GM18508 (cell line): ENCODE measurements at regions not wholly inside any gene's neighbourhood (a gene's known extent, or its start where the extent isn't known, plus 50 kb on each side); places are given as distances from the start of the nearest gene placed in this dataset.
A peak's percentile ranks its signal among the peaks of the same experiment; 100 is the strongest.

Experiments
- ATAC-seq: cut with Tn5 transposase; IDR thresholded peaks from one replicate; pipeline ENCODE4 v1.9.1; 2021; ENCODE audit warnings: moderate number of reproducible peaks; ENCODE audit not compliant: insufficient read depth, unreplicated experiment

DNA sequence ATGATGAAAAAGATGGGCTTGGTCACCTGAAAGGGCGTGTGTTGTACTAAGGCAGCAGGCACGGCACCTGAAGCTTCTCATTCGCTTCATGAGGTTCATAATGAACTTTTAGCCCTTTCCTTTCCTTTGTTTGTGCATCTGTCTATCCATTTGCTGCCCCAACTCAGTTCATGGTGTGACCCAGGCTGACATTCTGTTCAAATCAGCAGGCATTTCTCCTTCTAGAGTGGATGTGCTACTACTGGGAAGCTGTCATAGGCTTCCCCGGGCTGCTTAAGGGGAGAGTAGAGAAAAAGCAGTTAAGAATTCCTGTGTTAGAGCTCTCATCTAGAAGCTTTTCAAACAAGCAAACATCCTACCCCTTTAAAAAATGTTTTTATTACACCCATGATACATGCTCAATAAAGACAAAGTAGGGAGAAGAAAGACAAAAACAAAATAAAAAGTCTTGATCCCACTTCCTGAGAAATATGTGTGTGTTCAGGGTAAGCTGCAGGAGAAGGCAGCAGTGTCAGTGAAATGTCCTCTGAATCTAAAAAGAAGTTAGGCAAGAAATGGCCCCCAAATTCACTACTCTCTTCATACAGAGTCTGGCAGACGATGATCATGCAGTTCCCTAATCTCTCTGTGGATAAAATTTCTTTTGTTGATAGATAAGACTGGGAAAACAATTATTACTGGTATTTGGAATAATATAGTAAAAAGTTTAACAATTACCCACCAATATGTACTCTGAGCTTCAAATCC is 136.9 kb upstream of the PFN2 start:
- no peak for ATAC-seq

DNA sequence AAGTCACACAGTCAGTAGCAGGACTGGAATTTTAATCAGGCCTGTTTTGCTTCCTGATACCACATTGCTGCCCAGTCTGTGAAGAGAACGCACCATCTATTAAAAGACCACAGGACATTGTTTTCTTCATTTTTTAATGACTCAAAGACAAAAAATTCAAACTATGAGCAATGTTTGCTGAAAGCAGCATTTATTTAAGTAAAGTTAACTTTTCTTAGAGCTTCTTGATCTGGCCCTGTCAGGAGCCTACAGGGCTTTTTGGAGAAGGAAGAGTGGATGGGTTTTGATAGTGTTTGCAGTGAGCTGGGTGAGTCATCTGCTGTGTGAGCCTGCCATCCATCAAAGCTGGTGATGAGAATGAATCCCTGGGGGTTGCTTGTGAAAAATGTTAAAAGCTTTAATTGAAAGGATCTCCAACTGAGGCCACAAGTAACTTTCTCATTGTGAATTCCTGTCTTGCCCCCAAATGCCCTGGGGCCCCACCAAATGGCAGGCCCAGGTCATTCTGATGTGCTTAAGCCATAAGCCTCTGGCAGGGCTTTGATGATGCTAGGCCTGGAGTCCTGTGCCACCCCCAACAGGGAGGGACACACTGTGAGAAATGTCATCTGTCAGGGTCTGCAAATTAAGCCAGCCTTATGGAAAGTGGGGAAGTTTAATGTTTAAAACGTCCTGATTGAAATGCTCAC is 136.2 kb upstream of the PFN2 start:
- ATAC-seq = no peak

DNA sequence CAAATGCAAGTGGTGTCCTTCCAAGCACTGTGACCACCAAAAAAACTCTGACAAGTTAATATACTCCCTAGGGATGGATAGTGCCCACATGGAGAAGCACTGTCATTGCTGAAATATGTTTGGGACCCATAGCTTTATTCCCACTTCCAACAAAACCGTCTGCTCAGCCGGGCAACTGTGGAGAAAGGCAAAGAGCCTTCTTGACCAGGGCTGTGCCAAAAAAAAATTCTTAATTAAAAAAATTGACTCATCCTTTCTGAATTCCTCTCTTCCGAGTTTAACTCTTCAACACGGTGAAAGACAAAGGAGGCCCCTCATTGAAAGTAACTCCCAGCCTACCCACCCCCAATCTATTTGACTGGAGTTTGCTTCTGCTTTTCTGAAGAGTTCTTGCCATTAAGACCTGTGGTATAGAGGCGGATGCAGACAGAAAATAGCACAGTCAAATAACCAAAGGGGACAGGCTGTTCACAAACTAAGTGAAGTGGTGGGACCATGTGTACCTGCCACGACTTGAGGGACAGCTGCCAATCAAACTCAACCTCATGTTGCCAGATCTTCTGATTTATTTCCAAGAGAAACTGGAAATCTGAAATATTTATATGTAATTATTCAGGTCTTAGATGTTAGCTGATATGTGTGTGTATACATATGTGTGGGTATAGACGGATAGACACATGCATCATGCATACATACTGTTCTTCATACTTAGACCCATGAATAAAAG is 135.4 kb upstream of the PFN2 start:
- no peak for ATAC-seq

DNA sequence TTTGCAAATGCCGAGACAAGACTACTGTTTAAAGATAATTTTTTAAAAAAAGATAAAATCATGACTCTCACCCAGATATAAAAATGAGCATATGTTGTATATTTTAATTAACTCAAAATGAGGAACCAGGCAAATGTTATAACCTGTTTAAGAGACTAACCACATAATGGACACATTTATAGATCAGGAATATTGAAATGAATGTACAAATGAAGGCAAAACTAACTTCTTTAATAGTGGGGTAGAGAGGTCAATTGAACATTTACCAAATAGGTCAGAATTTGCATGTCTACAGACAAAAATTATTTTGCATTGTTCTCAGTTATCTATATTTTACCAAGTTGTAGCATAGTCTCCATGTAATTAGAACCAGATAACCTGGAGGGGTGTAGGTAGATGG is 134.3 kb upstream of the PFN2 start:
- no peak for ATAC-seq

DNA sequence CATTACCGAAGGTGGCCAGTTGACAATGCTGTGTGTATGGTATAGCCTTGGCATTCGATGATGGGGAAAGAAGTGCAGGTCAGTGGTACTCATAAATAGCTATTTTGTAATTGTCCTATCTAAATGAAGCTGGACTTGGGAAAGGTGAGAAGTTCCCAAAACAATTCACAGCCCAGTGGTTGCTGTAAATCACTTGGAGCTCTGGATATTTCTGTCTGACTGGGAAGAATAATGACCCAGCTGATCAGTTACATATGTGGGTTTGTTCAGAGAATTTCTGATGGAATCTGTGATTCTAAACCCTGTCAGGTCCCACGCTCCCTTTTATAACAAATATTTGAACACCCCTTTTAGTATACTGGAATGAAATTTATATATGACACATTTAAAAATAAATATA is 133.9 kb upstream of the PFN2 start:
- no peak for ATAC-seq

DNA sequence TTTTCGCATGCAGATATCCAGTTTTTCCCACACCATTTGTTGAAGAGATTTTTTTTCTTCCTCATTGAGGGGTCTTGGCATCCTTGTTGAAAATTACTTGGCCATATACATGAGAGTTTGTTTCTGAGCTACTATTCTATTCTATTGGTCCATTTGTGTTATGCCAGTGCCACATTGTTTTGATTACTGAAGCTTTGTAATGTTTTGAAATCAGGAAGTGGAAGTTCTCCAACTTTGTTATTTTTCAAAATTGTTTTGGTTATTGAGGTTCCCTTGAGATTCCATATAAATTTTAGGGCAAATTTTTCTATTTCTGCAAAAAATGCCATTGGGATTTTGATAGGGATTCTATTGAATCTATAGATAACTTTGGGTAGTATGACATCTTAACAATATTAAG is 130.3 kb upstream of the PFN2 start:
- ATAC-seq = no peak

DNA sequence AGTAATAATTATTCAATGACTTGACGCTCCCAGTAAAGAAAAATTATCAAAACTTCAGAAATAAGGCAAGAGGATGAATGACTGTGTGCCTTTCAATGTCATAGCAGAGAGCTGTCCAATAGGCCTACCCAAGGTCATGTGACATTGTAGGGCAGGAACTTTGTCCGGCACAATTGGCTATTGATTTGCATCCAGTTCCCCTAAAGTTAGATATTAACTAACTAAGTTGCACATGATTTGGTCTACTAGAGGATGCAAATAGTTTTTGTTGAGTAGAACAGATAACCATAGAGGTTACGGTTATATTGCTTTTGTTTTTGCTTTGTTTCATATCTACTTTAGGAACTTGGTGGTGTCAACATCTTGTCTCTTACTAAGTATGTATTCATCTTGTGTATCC is 127.9 kb upstream of the PFN2 start:
- ATAC-seq = peak; percentile 77

DNA sequence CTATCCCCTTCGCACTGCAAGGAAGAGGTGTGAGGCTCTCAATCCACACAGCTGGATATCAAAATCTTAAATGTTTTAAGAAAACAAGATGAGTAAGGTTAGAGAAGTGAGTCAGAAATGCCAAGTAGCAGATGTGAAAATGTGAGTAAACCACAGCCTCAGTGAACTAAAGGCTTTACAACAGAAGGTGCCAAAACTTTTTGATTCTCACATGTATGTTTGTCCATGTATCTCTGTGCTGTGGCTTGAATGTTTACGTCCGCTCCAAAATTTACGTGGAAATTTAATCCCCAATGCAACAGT is 126.8 kb upstream of the PFN2 start:
- no peak for ATAC-seq

DNA sequence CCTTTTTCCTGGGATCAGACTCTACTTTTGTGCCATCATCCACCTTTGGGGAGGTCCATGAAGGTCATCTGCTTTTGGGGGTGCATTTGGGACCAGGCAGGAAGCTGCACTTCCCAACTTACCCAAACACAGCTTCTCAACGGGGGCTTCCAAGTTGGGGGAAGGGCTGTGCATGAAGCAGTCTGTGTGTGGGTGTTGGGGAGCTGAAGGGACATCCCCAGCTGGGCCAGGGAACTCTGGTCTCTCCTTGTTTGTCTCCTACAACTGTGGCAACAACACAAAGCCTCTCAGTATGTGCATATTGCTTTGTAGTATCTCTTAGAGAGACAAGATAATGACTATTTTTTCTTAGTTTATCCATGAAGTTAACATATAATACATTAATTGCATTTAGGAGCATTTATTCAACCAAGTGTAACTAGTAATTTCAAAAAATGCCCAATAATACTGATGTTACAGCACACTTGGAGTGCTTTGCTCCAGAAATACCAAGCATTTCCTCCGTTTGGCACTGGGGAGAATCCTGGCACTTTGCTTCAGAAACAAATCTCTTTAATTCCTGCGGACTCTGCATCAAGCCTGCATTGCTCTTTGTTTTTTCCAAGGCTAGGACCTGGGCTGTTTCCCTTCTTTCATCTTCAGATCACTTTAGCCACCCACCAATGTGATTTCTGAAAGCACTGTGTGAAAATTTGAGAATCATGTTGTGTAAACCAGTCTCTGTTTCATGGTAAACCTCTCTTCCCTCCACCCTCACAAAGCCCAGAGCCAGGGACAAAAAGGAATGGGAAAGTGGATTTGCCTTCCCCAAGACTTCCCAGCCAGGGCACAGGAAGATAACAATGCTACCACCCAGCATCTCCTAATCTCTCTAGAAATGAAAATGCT is 126.2 kb upstream of the PFN2 start:
- no peak for ATAC-seq

DNA sequence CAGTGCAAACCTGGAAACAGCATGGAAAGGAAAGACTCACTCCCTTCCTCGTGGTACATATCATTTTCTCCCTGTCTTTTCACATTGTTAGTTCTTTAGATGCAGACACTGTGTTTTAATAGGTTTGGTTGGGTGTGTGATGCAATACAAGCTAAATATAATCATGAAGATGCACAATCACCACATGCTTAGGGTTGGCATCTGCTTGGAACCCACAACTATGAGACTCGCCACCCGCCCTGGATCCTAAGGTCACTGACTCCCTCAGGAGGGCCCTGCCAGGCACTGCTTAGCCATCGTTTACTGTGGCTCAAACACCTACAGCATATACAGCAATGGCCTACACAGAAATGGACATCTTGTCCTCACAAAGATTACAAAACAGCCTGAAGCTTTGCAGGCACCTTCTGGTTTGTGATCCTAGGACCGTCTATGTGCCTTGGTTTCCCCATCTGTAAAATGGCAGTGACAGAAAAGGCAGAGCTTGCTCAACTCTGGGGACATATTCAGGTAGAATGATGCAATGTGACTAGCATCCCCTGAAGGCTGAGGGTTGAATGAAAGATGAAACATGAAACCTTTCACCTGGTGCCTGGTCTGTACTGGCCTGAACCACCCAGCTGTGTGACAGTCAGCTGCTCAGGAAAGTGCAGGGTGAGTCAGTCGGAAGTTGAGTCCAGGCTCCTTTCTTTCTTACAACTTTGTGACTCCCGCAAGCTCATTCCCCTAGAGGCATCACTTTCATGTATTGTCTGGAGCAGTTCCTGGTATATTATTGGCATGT is 123.6 kb upstream of the PFN2 start:
- ATAC-seq = no peak

DNA sequence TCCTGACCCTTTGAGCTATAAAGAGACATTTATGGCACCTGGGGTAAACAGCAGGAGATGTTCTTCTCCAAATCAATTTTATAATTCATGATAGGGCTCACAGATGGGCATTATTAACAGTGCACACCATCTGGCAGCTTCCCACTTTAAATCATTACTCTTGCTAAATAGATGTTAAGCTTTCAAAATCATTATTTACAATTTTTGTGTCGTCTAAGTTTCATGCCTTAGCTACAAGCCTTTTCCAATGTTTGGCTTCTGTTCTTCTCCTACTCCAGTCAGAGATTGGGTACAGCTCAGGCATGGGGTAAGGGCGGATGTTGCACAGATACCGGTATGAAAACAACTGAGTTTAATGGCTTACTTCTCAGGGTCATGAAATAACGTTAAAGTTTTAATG is 120.9 kb upstream of the PFN2 start:
- ATAC-seq = no peak

DNA sequence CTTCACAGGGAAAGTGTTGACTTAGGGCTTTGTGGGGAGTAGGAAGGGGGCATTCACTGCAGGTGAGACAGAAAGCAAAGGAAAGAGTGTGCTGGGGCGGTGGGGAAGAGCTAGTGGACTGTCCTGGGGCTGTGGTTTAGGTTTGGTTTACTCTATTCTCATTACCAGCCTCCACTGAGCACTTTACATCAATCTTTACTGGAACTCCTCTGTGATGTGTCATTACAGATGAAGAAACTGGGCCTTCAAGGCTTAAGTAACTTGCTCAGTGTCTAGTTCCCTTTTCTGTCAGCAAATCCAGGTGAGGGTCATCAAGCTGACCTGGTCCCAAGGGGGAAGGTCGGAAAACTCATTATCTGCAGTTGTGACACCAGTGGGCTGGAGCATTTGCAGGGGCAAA is 120.2 kb upstream of the PFN2 start:
- ATAC-seq = no peak

DNA sequence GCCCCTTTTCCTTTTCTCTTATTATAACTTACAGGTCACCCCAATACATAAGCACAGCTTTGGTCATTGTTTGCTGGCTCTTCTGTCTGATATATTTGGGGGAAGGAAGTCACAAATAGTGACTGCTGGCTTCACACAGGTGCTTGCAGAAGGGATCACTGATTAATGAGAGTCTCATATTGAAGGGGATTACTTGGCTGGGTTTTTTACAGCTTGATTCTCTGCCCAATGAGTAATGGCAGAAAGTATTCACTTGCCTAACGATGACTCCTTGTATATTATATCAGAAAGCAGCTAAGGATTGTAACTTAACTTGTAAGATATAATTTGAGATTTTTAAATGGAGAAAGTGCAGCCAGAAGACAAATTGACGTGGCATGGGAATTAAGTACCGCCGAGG is 119.3 kb upstream of the PFN2 start:
- no peak for ATAC-seq

DNA sequence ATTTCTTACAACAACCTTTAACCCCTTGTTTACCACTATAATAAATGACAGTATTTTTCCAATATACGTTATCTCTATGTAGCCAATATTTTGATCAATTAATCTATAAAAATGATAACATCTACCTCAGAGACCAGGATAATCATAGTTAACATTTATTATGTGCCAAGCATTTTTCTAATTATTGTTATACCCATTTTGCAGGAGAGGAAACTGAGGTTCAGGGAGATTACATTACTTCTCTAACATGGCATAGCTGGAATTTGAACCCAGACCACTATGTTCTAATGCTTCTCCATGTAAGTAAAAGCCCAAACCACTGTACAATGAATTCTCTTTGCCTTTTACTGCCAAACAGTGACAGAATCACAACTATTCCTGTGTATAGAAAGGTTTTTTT is 113.4 kb upstream of the PFN2 start:
- no peak for ATAC-seq

DNA sequence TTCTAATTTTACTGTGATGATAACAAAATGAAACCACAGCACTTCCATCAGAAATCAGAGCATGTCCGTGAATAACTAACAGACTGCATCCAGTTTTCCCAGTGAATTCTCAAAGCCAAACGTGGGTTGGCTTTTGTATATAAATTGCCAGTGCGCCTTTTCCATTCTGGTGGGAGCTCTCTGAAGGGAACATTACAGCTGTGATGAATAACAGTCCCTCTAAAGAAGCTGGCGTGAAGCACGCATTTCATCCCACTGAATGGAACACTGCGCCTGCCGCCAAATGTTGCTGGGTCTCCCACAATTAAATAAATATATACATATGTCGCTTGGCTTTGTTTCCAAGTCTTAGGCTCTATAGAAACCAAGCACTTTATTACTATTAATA is 113.0 kb upstream of the PFN2 start:
- ATAC-seq = no peak

DNA sequence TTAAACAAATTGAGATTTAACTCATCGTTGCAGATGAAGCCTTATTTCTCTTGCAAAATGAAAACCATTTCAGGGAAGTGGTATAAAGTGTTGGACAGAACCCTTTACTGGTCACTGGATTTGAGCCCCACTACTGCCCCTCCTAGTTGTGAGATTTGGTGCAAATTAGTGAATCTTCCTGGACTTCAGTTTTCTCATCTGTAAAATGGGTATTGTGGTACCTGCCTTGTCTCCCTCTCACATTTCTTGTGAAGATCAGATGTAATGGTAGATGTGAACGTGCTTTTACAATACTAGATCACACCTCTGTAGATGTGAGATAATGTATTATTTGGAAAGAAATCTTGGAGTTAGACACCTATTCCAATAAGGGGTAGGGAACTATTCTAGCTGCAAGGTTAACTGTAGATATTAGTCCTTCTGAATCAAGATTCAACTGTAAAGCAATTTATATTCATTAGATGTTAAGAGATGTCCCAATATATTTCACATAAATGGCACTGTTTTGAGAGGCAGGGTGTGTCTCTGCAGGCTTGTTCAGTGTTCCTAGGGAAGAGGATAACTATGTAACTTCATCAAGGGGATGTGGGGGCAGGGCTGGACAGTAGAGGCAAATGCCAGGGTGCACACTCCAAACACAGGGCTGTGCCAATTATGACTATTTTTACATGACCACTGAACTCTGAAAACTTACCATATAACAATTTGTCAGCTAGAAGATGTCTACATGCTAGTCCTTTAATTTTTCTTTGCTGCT is 112.4 kb upstream of the PFN2 start:
- ATAC-seq = no peak

DNA sequence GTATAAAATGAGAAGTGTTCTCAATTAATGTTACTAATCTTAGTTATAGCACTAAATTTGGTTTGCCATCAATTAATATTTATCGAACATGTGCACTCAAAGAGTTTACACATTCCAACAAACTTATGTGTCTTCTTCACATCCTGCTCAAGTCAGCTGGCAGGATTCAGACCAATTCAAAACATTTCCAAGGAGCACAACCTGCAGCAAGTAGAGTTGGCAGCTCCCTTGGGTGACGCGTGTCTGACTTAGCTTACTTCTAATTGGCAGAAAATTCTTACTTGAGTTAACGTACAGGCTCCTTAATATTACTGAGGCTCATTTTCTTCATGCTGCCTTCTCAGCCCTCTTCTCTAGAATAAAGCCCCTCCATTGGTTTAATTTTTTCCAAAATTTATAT is 110.4 kb upstream of the PFN2 start:
- no peak for ATAC-seq

DNA sequence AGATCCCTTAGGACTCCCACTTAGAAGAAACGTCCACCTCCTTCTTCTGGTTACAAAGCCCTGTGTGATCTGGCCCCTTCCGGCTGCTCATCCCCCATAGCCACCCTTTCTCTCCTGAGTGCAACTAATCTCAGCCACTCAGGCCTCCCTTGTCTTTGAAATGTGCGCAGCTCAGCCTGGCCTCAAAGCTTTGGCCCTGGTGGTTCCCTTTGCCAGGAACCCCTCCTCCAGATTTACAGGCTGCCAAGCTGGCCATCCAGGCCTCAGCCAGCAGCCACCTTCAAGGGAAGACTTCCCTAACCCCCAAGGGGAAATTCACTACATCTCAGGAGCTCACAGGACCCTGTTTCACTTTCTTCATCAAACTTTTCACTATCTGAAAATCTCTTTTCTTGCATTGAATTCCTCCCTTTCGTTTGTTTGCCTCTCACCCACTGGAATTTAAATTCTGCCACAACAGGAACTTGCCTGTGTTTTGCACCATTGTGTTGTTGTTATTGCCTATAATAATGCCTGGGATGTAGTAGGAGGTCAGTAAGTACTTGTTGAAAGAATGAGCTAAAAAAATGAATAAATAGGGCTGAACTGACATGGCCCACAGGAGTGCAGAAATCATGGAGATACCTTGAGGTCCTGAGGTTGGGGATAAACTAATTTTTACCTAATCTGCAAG is 109.5 kb upstream of the PFN2 start:
- ATAC-seq = no peak
